GM23338 (cell line): ENCODE measurements at regions not wholly inside any gene's neighbourhood (a gene's known extent, or its start where the extent isn't known, plus 50 kb on each side); places are given as distances from the start of the nearest gene placed in this dataset.

ENCODE experiments used
- ATAC-seq: fragments of 200-7000 bp; cut with Tn5 transposase; 3 replicates; pipeline ENCODE4 v1.9.1; 2020
- DNase-seq: peaks from one replicate; pipeline ENCODE4 v3.0.0-alpha.2; 2015; ENCODE audit warnings: low spot score
- H2AFZ ChIP-seq: fragments of 200-600 bp; sonication (generic); 2 replicates; pipeline ENCODE4 v1.8.0; 2016; ENCODE audit warnings: antibody characterized with exemption, mild to moderate bottlenecking, moderate library complexity
- H3F3A ChIP-seq: fragments of 200-600 bp; sonication (generic); replicated peaks from 2 replicates; pipeline ENCODE4 v1.8.0; 2017; ENCODE audit warnings: antibody characterized with exemption, mixed run types, low read depth
- H3K27ac ChIP-seq: fragments of 200-600 bp; sonication (generic); 2 replicates; pipeline ENCODE4 v1.6.1; 2016; ENCODE audit warnings: low read depth
- H3K27me3 ChIP-seq: fragments of 200-600 bp; sonication (generic); 2 replicates; pipeline ENCODE4 v1.8.0; 2016; ENCODE audit warnings: mild to moderate bottlenecking, mixed run types, moderate library complexity; ENCODE audit not compliant: insufficient read depth
- H3K36me3 ChIP-seq: fragments of 200-600 bp; sonication (generic); 2 replicates; pipeline ENCODE4 v1.8.0; 2016; ENCODE audit warnings: mild to moderate bottlenecking; ENCODE audit not compliant: insufficient read depth
- H3K4me1 ChIP-seq: fragments of 200-600 bp; sonication (generic); 2 replicates; pipeline ENCODE4 v1.8.0; 2016; ENCODE audit warnings: mild to moderate bottlenecking, moderate library complexity; ENCODE audit not compliant: insufficient read depth
- H3K4me2 ChIP-seq: fragments of 200-600 bp; sonication (generic); 2 replicates; pipeline ENCODE4 v1.7.1; 2017; ENCODE audit warnings: mixed run types
- H3K4me3 ChIP-seq: fragments of 200-600 bp; sonication (generic); 2 replicates; pipeline ENCODE4 v1.6.1; 2016; ENCODE audit warnings: mixed run types
- H3K79me2 ChIP-seq: fragments of 200-600 bp; sonication (generic); replicated peaks from 2 replicates; pipeline ENCODE4 v1.8.0; 2017; ENCODE audit warnings: mild to moderate bottlenecking; ENCODE audit not compliant: insufficient read depth
- H3K9me2 ChIP-seq: fragments of 200-600 bp; sonication (generic); 2 replicates; pipeline ENCODE4 v1.8.0; 2017; ENCODE audit not compliant: insufficient read depth
- H4K20me1 ChIP-seq: fragments of 200-600 bp; sonication (generic); replicated peaks from 2 replicates; pipeline ENCODE4 v1.8.0; 2017; ENCODE audit warnings: mild to moderate bottlenecking; ENCODE audit not compliant: insufficient read depth
- H3K27ac Mint-ChIP-seq: 2 replicates; pipeline ENCODE4 v1.8.0; 2020; ENCODE audit warnings: inconsistent platforms, mild to moderate bottlenecking, moderate library complexity, mixed read lengths
- H3K27me3 Mint-ChIP-seq: 3 replicates; pipeline ENCODE4 v1.8.0; 2022; ENCODE audit warnings: low read depth, mild to moderate bottlenecking, moderate library complexity, mixed read lengths, inconsistent platforms; ENCODE audit not compliant: insufficient read depth, poor library complexity
- H3K36me3 Mint-ChIP-seq: 3 replicates; pipeline ENCODE4 v1.8.0; 2021; ENCODE audit warnings: low read depth, mild to moderate bottlenecking, inconsistent platforms, moderate library complexity, mixed read lengths
- H3K4me1 Mint-ChIP-seq: 3 replicates; pipeline ENCODE4 v1.8.0; 2020; ENCODE audit warnings: mild to moderate bottlenecking, inconsistent platforms, mixed read lengths
- H3K4me3 Mint-ChIP-seq: 3 replicates; pipeline ENCODE4 v1.8.0; 2021; ENCODE audit warnings: moderate library complexity, mild to moderate bottlenecking, inconsistent platforms, mixed read lengths
- H3K9me3 Mint-ChIP-seq: 3 replicates; pipeline ENCODE4 v1.8.0; 2020; ENCODE audit warnings: moderate library complexity, mild to moderate bottlenecking, inconsistent platforms, mixed read lengths
- CREB1 ChIP-seq: fragments of 250-450 bp; sonication (Bioruptor Pico); IDR thresholded peaks from 2 replicates; pipeline ENCODE4 v1.5.0; 2020; ENCODE audit warnings: low read depth, mild to moderate bottlenecking, moderate library complexity
- EZH2 ChIP-seq: fragments of 200-600 bp; sonication (generic); IDR thresholded peaks from one replicate; pipeline ENCODE4 v1.8.0; 2017; ENCODE audit warnings: antibody characterized with exemption, mild to moderate bottlenecking, low read depth; ENCODE audit not compliant: unreplicated experiment
- EZH2phosphoT487 ChIP-seq: fragments of 200-600 bp; sonication (generic); IDR thresholded peaks from one replicate; pipeline ENCODE4 v1.8.1; 2018; ENCODE audit warnings: antibody characterized with exemption; ENCODE audit not compliant: unreplicated experiment
- JUNB ChIP-seq: IDR thresholded peaks from one replicate; pipeline ENCODE4 v1.6.1; 2016; ENCODE audit warnings: antibody characterized with exemption; ENCODE audit not compliant: unreplicated experiment
- NANOG ChIP-seq: IDR thresholded peaks from 2 replicates; pipeline ENCODE4 v1.6.1; 2016; ENCODE audit warnings: antibody characterized with exemption, borderline replicate concordance
- POLR2AphosphoS5 ChIP-seq: IDR thresholded peaks from 2 replicates; pipeline ENCODE4 v1.6.1; 2016; ENCODE audit warnings: antibody characterized with exemption, low read depth
- STAT1 ChIP-seq: IDR thresholded peaks from one replicate; pipeline ENCODE4 v1.6.1; 2016; ENCODE audit warnings: antibody characterized with exemption; ENCODE audit not compliant: unreplicated experiment
- ZNF114 ChIP-seq: fragments of 250-450 bp; sonication (Bioruptor Pico); IDR thresholded peaks from 2 replicates; pipeline ENCODE4 v1.5.0; 2020; ENCODE audit warnings: mild to moderate bottlenecking, moderate library complexity
- ZNF331 ChIP-seq: fragments of 250-450 bp; sonication (Bioruptor Pico); IDR thresholded peaks from 2 replicates; pipeline ENCODE4 v1.5.0; 2020; ENCODE audit warnings: low read depth, mild to moderate bottlenecking, moderate library complexity
- ZNF462 ChIP-seq: fragments of 250-450 bp; sonication (Bioruptor Pico); IDR thresholded peaks from 2 replicates; pipeline ENCODE4 v1.5.0; 2020; ENCODE audit warnings: mild to moderate bottlenecking, moderate library complexity
- TF ChIP-seq, protein P1 (sequence below): IDR thresholded peaks from one replicate; pipeline ENCODE4 v1.6.1; 2018; ENCODE audit warnings: antibody characterized with exemption; ENCODE audit not compliant: unreplicated experiment
- TF ChIP-seq, protein P2 (sequence below): IDR thresholded peaks from 2 replicates; pipeline ENCODE4 v1.6.1; 2016; ENCODE audit warnings: antibody characterized with exemption
- TF ChIP-seq, protein P3 (sequence below), 2 experiments: fragments of 200-600 bp in 1 of 2; sonication (generic) in 1 of 2; conservative IDR thresholded peaks; 2 replicates each; pipeline versions ENCODE4 v1.5.1 to v1.6.1; 2016 to 2017; ENCODE audit warnings: antibody characterized with exemption in 2 of 2, low read depth in 2 of 2, mild to moderate bottlenecking in 2 of 2, moderate library complexity in 1 of 2

DNA sequence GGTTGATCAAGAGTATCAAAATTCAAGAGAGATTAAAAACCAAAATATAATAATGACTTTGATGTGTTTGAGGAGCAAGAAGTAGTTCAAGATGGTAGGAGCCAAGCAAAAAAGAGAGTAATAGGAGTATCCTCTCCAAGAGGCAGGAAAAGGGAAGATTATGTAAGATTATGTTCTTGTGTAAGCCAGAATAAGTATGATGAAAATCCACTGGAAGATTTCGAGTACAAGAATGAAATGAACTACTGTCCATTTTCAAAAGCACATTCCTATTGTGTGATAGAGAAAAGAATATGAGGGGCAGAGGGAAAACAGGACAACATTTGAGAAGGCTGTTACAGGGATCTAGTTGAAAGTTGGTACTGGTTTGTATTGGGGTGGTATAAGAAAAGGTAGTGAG is 659.6 kb upstream of the INTU start:
- Histone ChIP-seq H4K20me1 (no peaks in the 10 kb centered on the region), H3K79me2 (no peaks in the 10 kb centered on the region), H3K27me3 (no peaks in the 10 kb centered on the region), H3K27ac (no peak overlapping the region), H3K4me2 (no peak overlapping the region), H2AFZ (no peak overlapping the region), H3K4me1 (no peaks in the 10 kb centered on the region), H3K9me2 (no peaks in the 10 kb centered on the region; the same call in 1 of the 2 replicates), H3F3A (no peaks in the 10 kb centered on the region), H3K4me3 (no peak overlapping the region), H3K36me3 (no peaks in the 10 kb centered on the region)
- Mint-ChIP-seq H3K36me3 (no peaks in the 10 kb centered on the region), H3K9me3 (no peaks in the 10 kb centered on the region), H3K27ac (no peak overlapping the region), H3K4me1 (peaks cover 4% of the 10 kb centered on the region; the same call in 2 of the 3 replicates), H3K27me3 (no peaks in the 10 kb centered on the region), H3K4me3 (no peak overlapping the region)
- DNase-seq: no peak
- no peak for ATAC-seq
- TF ChIP-seq, protein P1, sequence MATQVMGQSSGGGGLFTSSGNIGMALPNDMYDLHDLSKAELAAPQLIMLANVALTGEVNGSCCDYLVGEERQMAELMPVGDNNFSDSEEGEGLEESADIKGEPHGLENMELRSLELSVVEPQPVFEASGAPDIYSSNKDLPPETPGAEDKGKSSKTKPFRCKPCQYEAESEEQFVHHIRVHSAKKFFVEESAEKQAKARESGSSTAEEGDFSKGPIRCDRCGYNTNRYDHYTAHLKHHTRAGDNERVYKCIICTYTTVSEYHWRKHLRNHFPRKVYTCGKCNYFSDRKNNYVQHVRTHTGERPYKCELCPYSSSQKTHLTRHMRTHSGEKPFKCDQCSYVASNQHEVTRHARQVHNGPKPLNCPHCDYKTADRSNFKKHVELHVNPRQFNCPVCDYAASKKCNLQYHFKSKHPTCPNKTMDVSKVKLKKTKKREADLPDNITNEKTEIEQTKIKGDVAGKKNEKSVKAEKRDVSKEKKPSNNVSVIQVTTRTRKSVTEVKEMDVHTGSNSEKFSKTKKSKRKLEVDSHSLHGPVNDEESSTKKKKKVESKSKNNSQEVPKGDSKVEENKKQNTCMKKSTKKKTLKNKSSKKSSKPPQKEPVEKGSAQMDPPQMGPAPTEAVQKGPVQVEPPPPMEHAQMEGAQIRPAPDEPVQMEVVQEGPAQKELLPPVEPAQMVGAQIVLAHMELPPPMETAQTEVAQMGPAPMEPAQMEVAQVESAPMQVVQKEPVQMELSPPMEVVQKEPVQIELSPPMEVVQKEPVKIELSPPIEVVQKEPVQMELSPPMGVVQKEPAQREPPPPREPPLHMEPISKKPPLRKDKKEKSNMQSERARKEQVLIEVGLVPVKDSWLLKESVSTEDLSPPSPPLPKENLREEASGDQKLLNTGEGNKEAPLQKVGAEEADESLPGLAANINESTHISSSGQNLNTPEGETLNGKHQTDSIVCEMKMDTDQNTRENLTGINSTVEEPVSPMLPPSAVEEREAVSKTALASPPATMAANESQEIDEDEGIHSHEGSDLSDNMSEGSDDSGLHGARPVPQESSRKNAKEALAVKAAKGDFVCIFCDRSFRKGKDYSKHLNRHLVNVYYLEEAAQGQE: no peak
- TF ChIP-seq ZNF331 (CRISPR knock-in tag): no peak
- TF ChIP-seq EZH2phosphoT487: no peak
- no peak for TF ChIP-seq STAT1
- TF ChIP-seq, protein P2, sequence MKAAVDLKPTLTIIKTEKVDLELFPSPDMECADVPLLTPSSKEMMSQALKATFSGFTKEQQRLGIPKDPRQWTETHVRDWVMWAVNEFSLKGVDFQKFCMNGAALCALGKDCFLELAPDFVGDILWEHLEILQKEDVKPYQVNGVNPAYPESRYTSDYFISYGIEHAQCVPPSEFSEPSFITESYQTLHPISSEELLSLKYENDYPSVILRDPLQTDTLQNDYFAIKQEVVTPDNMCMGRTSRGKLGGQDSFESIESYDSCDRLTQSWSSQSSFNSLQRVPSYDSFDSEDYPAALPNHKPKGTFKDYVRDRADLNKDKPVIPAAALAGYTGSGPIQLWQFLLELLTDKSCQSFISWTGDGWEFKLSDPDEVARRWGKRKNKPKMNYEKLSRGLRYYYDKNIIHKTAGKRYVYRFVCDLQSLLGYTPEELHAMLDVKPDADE: no peak
- no peak for TF ChIP-seq JUNB
- no peak for TF ChIP-seq ZNF114
- TF ChIP-seq CREB1: no peak
- TF ChIP-seq EZH2: no peak
- TF ChIP-seq, protein P3, sequence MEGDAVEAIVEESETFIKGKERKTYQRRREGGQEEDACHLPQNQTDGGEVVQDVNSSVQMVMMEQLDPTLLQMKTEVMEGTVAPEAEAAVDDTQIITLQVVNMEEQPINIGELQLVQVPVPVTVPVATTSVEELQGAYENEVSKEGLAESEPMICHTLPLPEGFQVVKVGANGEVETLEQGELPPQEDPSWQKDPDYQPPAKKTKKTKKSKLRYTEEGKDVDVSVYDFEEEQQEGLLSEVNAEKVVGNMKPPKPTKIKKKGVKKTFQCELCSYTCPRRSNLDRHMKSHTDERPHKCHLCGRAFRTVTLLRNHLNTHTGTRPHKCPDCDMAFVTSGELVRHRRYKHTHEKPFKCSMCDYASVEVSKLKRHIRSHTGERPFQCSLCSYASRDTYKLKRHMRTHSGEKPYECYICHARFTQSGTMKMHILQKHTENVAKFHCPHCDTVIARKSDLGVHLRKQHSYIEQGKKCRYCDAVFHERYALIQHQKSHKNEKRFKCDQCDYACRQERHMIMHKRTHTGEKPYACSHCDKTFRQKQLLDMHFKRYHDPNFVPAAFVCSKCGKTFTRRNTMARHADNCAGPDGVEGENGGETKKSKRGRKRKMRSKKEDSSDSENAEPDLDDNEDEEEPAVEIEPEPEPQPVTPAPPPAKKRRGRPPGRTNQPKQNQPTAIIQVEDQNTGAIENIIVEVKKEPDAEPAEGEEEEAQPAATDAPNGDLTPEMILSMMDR (conservative IDR thresholded peaks at IDR 0.05; ENCODE audit: low read depth in 2 of 2): no peak
- TF ChIP-seq ZNF462 (CRISPR knock-in tag): no peak
- TF ChIP-seq POLR2AphosphoS5: no peak
- TF ChIP-seq NANOG: no peak
